ENCODE measurements at regions not wholly inside any gene's neighbourhood (a gene's known extent, or its start where the extent isn't known, plus 50 kb on each side); places are given as distances from the start of the nearest gene placed in this dataset.
"Not testable (repeated sequence)": the region's sequence is repeated elsewhere in the genome, so short reads cannot be mapped to it uniquely, and the experiment has no call there.

- not testable (repeated sequence) for TF ChIP-seq EZH2phosphoT487 (IDR thresholded peaks at IDR 0.05; ENCODE audit: insufficient read depth, low read depth); EZH2 (IDR thresholded peaks at IDR 0.05; ENCODE audit: insufficient read depth, poor library complexity, severe bottlenecking)
Observed at GRCh38 chr7:91576459-91576858, 304.0 kb downstream of the MTERF1 start.

Measured in GM23248 (cell line).